ENCODE measurements at regions not wholly inside any gene's neighbourhood (a gene's known extent, or its start where the extent isn't known, plus 50 kb on each side); places are given as distances from the start of the nearest gene placed in this dataset.

DNA sequence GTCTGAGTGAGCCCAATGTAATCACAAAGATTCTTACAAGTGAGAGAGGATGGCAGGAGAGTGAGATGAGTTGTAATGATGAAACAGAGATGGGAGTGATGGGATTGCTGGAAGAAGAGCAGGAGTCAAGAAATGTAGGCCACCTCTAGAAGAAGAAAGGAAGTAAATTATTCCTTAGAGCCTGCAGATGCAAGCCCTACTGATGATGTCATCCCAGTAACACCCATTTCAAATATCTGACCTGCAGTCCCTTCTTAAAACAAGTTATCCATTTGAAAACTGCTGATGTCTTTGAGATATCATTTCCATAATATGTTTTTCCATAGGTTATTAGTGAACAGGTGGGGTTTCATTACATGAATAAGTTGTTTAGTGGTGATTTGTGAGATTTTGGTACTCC lies 888.0 kb upstream of the SLC39A10 start:
- Histone ChIP-seq H3K27ac (no peak overlapping the region), H3K36me3 (no peaks in the 10 kb centered on the region), H3K27me3 (ENCODE audit: insufficient read depth, low read depth, severe bottlenecking) (no peaks in the 10 kb centered on the region), H3K9me3 (ENCODE audit: severe bottlenecking) (no peaks in the 10 kb centered on the region), H3K4me3 (ENCODE audit: low read depth, low read length) (no peak overlapping the region)
- no peak for DNase-seq
- TF ChIP-seq, protein P1, sequence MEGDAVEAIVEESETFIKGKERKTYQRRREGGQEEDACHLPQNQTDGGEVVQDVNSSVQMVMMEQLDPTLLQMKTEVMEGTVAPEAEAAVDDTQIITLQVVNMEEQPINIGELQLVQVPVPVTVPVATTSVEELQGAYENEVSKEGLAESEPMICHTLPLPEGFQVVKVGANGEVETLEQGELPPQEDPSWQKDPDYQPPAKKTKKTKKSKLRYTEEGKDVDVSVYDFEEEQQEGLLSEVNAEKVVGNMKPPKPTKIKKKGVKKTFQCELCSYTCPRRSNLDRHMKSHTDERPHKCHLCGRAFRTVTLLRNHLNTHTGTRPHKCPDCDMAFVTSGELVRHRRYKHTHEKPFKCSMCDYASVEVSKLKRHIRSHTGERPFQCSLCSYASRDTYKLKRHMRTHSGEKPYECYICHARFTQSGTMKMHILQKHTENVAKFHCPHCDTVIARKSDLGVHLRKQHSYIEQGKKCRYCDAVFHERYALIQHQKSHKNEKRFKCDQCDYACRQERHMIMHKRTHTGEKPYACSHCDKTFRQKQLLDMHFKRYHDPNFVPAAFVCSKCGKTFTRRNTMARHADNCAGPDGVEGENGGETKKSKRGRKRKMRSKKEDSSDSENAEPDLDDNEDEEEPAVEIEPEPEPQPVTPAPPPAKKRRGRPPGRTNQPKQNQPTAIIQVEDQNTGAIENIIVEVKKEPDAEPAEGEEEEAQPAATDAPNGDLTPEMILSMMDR (IDR thresholded peaks at IDR 0.05; ENCODE audit: low read depth, low read length): no peak

DNA sequence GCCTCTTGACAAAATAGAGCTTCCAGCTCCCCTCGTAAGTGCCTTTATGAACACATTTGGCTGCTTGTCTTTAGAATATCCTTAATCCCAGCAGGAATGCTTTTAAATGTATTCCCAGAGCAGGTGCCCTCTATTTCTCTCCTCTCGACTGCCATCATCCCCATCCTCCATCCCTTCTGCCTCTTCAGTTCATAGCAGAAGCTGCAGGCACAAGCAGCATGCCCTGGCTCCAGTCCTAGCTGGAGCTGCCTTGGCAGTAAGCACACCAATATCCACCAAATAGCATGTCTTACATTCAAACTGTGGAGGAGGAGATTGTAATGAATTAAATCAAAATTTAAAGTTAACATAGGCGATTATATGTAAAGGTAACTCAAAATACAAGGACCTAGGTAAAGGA lies 891.3 kb upstream of the SLC39A10 start:
- Histone ChIP-seq H3K9me3 (ENCODE audit: severe bottlenecking) (no peaks in the 10 kb centered on the region), H3K27ac (no peak overlapping the region), H3K36me3 (no peaks in the 10 kb centered on the region), H3K4me3 (ENCODE audit: low read depth, low read length) (no peak overlapping the region), H3K27me3 (ENCODE audit: insufficient read depth, low read depth, severe bottlenecking) (no peaks in the 10 kb centered on the region)
- DNase-seq: no peak
- TF ChIP-seq, protein P1 (IDR thresholded peaks at IDR 0.05; ENCODE audit: low read depth, low read length): no peak

DNA sequence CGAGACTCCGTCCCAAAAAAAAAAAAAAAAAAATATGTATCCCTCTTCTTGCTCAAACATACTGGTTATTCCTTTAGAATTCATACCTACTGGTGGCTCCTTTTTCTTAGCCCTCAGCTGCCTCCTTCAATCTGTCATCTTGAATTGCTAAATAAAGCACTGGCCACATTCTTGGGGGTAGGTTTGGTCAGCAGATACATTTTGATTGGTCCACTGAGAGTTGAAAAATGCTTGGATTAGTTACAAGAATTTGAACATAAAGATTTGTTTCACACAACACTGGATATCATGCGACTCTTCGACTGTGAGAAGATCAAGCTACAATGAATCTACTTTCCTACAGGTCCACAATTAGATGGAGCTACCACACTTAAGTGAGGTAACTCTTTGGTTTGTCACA lies 906.1 kb upstream of the SLC39A10 start:
- Histone ChIP-seq H3K4me3 (ENCODE audit: low read depth, low read length) (no peak overlapping the region), H3K36me3 (no peaks in the 10 kb centered on the region), H3K9me3 (ENCODE audit: severe bottlenecking) (no peaks in the 10 kb centered on the region), H3K27ac (no peak overlapping the region), H3K27me3 (ENCODE audit: insufficient read depth, low read depth, severe bottlenecking) (no peaks in the 10 kb centered on the region)
- TF ChIP-seq, protein P1 (IDR thresholded peaks at IDR 0.05; ENCODE audit: low read depth, low read length): no peak
- DNase-seq: no peak

DNA sequence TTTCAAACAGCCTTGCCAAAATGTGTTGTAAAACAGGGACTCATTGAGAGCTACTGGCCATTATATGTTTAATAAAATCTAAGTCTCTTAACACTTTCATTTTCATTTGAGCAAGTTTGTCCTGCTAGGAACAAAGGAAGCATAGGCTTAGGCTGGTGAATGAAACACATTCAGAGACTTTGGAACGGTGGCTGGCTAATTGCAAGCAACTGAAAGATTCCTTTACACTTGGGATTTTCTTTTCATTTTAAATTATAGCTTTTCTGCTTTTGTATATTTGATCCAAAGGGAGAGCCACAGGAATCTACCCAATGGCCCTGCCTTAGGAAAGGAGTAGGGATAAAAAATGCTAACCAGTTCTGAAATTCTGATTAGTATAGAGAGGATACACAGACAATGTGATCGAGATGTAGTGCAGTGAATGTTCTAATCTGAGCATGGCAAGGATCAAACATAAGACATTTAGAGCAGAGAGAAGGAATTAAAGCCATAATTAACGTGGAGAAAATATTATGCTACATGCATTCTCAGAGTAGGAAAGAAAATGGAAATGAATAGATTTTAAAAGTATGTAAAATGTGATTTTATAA lies 911.4 kb upstream of the SLC39A10 start:
- no peak for DNase-seq
- Histone ChIP-seq H3K4me3 (ENCODE audit: low read depth, low read length) (no peak overlapping the region), H3K27me3 (ENCODE audit: insufficient read depth, low read depth, severe bottlenecking) (no peaks in the 10 kb centered on the region), H3K27ac (no peak overlapping the region), H3K36me3 (no peaks in the 10 kb centered on the region), H3K9me3 (ENCODE audit: severe bottlenecking) (no peaks in the 10 kb centered on the region)
- TF ChIP-seq, protein P1 (IDR thresholded peaks at IDR 0.05; ENCODE audit: low read depth, low read length): no peak

DNA sequence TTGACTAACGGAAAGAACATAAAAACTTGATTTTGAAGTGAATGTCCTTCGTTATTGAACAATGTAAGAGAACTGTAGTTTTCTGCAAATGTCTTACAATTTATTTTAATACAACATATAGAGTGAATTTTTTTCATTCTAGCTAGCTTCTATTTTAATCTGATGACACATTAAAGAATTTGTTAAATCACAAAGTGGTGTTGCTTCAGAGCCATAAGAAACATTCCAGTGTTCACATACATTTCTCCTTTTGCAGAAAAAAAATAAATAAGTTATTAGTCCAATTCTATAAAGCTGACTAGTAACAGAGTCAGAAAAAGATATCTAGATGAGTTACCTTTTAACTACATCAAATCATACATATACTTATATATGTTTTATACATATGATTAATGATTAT lies 914.3 kb upstream of the SLC39A10 start:
- Histone ChIP-seq H3K9me3 (ENCODE audit: severe bottlenecking) (no peaks in the 10 kb centered on the region), H3K4me3 (ENCODE audit: low read depth, low read length) (no peak overlapping the region), H3K27ac (no peak overlapping the region), H3K36me3 (no peaks in the 10 kb centered on the region), H3K27me3 (ENCODE audit: insufficient read depth, low read depth, severe bottlenecking) (no peaks in the 10 kb centered on the region)
- DNase-seq: no peak
- TF ChIP-seq, protein P1 (IDR thresholded peaks at IDR 0.05; ENCODE audit: low read depth, low read length): no peak

DNA sequence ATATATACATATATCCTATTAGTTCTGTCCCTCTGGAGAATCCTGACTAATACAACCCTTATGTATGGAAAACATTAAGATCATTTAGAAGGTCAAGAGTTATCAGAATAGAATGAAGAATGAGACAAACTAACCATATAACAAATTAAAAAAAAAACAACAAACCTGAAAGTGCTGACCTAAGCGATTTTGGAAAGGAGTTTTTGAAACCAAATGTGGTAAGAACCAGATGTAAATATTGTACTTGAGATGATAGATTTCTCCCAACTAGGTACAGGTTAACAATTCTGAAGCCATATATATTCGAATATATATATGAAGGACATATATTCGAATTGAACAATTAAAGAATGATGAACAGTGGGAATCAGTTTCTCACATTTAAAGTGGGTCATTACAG lies 917.8 kb upstream of the SLC39A10 start:
- no peak for DNase-seq
- Histone ChIP-seq H3K36me3 (no peaks in the 10 kb centered on the region), H3K9me3 (ENCODE audit: severe bottlenecking) (no peaks in the 10 kb centered on the region), H3K27ac (no peak overlapping the region), H3K4me3 (ENCODE audit: low read depth, low read length) (no peak overlapping the region), H3K27me3 (ENCODE audit: insufficient read depth, low read depth, severe bottlenecking) (no peaks in the 10 kb centered on the region)
- TF ChIP-seq, protein P1 (IDR thresholded peaks at IDR 0.05; ENCODE audit: low read depth, low read length): no peak

Measured in WERI-Rb-1 (cell line).